DMS53 treated with DMSO at 0.1 percent for 48 hours (cell line): ENCODE measurements at regions not wholly inside any gene's neighbourhood (a gene's known extent, or its start where the extent isn't known, plus 50 kb on each side); places are given as distances from the start of the nearest gene placed in this dataset.
A peak's percentile ranks its signal among the peaks of the same experiment; 100 is the strongest.

ENCODE experiments used
- DNase-seq: peaks from one replicate; lab custom pipeline; 2025; ENCODE audit not compliant: unreplicated experiment; lab: John Stamatoyannopoulos, UW

GRCh38 chr1:29519788-29520110, 283.4 kb downstream of the PTPRU start:
- no peak for DNase-seq

- DNase-seq, result no peak
Measured at GRCh38 chr1:29519108-29519787, 282.9 kb downstream of the PTPRU start.

GRCh38 chr1:29518183-29518835, 282.0 kb downstream of the PTPRU start:
- DNase-seq, result no peak

GRCh38 chr1:29517251-29518086, 281.1 kb downstream of the PTPRU start:
- DNase-seq, result no peak

GRCh38 chr1:29516063-29516820, 279.9 kb downstream of the PTPRU start:
- no peak for DNase-seq

GRCh38 chr1:29515170-29515955, 279.0 kb downstream of the PTPRU start:
- no peak for DNase-seq

GRCh38 chr1:29514361-29515169, 278.2 kb downstream of the PTPRU start:
- no peak for DNase-seq

GRCh38 chr1:29513357-29513756, 277.0 kb downstream of the PTPRU start:
- peak; percentile 10 for DNase-seq

GRCh38 chr1:29511436-29511835, 275.1 kb downstream of the PTPRU start:
- DNase-seq, result no peak

GRCh38 chr1:29508458-29509107, 272.3 kb downstream of the PTPRU start:
- DNase-seq, result no peak

- DNase-seq, result no peak
Measured at GRCh38 chr1:29506678-29507225, 270.4 kb downstream of the PTPRU start.

- no peak for DNase-seq
Measured at GRCh38 chr1:29505532-29506220, 269.4 kb downstream of the PTPRU start.

GRCh38 chr1:29504709-29505410, 268.5 kb downstream of the PTPRU start:
- no peak for DNase-seq

GRCh38 chr1:29504196-29504595, 267.9 kb downstream of the PTPRU start:
- DNase-seq, result no peak

- DNase-seq, result peak; percentile 73
Measured at GRCh38 chr1:29502911-29503840, 266.9 kb downstream of the PTPRU start.

- no peak for DNase-seq
Measured at GRCh38 chr1:29502225-29502910, 266.0 kb downstream of the PTPRU start.
